Tibial artery (tissue), 4 donors: ENCODE measurements at regions not wholly inside any gene's neighbourhood (a gene's known extent, or its start where the extent isn't known, plus 50 kb on each side); places are given as distances from the start of the nearest gene placed in this dataset.

ENCODE experiments used
- DNase-seq, 2 donors: peaks; one replicate each; pipeline ENCODE4 v3.0.0-alpha.2; 2019
- H3K27ac ChIP-seq, 2 donors: fragments of 200-600 bp; sonication (generic) in 1 of 2; 1 replicate in 1 of 2; 2 replicates in 1 of 2; pipeline ENCODE4 v1.5.1; 2018 to 2019; ENCODE audit warnings: mild to moderate bottlenecking in 1 of 2
- H3K27me3 ChIP-seq, 2 donors: fragments of 200-600 bp; sonication (generic) in 1 of 2; one replicate each; pipeline versions ENCODE4 v1.5.1 to v1.6.0; 2016 to 2019
- H3K36me3 ChIP-seq, 3 donors: fragments of 200-600 bp; sonication (generic) in 2 of 3; one replicate each; pipeline ENCODE4 v1.5.1; 2016 to 2019; ENCODE audit warnings: mild to moderate bottlenecking in 2 of 3
- H3K4me1 ChIP-seq, 4 donors: fragments of 200-600 bp; sonication (generic) in 2 of 4; 1 replicate in 3 of 4; 2 replicates in 1 of 4; pipeline ENCODE4 v1.5.1; 2016 to 2019
- H3K4me3 ChIP-seq, 2 donors: fragments of 200-600 bp; sonication (generic) in 1 of 2; 1 replicate in 1 of 2; 2 replicates in 1 of 2; pipeline ENCODE4 v1.5.1; 2018 to 2019; ENCODE audit warnings: mild to moderate bottlenecking in 2 of 2
- H3K9me3 ChIP-seq, 3 donors: fragments of 200-600 bp; sonication (generic) in 1 of 3; one replicate each; pipeline ENCODE4 v1.5.1; 2016 to 2019
- intact Hi-C: fragments of 100-400 bp; cut with DNase I; formaldehyde crosslinking; loops from one replicate; pipeline ENCODE4 v1.15.0; 2023; ENCODE audit warnings: low total_unique reads
- TF ChIP-seq, protein P1 (sequence below), 2 experiments: fragments of 200-600 bp in 1 of 2; fragments of 450-650 bp in 1 of 2; IDR thresholded peaks; one replicate each; pipeline ENCODE4 v1.5.1; 2017 to 2019; ENCODE audit warnings: antibody characterized with exemption in 2 of 2, mild to moderate bottlenecking in 1 of 2, moderate library complexity in 1 of 2

- DNase-seq = no peak
- intact Hi-C loops = no loop called here
- no peaks in the 10 kb centered on the region for H3K36me3 ChIP-seq
- TF ChIP-seq, protein P1, sequence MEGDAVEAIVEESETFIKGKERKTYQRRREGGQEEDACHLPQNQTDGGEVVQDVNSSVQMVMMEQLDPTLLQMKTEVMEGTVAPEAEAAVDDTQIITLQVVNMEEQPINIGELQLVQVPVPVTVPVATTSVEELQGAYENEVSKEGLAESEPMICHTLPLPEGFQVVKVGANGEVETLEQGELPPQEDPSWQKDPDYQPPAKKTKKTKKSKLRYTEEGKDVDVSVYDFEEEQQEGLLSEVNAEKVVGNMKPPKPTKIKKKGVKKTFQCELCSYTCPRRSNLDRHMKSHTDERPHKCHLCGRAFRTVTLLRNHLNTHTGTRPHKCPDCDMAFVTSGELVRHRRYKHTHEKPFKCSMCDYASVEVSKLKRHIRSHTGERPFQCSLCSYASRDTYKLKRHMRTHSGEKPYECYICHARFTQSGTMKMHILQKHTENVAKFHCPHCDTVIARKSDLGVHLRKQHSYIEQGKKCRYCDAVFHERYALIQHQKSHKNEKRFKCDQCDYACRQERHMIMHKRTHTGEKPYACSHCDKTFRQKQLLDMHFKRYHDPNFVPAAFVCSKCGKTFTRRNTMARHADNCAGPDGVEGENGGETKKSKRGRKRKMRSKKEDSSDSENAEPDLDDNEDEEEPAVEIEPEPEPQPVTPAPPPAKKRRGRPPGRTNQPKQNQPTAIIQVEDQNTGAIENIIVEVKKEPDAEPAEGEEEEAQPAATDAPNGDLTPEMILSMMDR (IDR thresholded peaks at IDR 0.05) = no peak
- H3K9me3 ChIP-seq = no peaks in the 10 kb centered on the region
- peaks cover 0 to 5% (median 0%) of the 10 kb centered on the region in 4 donors for H3K4me1 ChIP-seq
- no peak overlapping the region for H3K27ac ChIP-seq
- H3K27me3 ChIP-seq = no peaks in the 10 kb centered on the region
- no peak overlapping the region for H3K4me3 ChIP-seq
Measured at GRCh38 chr7:113371416-113372043, 253.2 kb upstream of the SMIM30 start.

DNA sequence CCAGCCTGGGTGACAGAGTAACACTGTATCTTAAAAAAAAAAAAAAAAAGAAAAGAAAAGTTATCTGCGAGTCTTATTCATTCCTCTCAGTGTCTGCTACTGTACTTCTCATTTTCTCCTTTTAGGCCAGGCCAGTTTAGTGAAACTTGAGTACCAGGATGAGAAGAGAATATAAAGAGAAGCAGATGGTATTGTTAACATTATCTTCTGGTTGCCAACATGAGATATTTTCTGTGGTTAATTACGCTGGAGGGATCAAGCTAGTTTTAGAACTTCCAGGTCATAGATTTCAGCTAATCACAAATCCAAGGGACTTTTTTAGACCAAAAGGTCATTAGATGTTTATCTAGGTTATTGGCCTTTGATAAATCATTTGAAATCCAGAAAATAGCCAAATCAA, 252.6 kb upstream of the SMIM30 start:
- no peak overlapping the region for H3K4me3 ChIP-seq
- TF ChIP-seq, protein P1 (IDR thresholded peaks at IDR 0.05) = no peak
- H3K27ac ChIP-seq = no peak overlapping the region
- H3K36me3 ChIP-seq = no peaks in the 10 kb centered on the region
- peaks cover 0 to 5% (median 0%) of the 10 kb centered on the region in 4 donors for H3K4me1 ChIP-seq
- no peaks in the 10 kb centered on the region for H3K9me3 ChIP-seq
- no peak for DNase-seq
- intact Hi-C loops = no loop called here
- H3K27me3 ChIP-seq = no peaks in the 10 kb centered on the region

DNA sequence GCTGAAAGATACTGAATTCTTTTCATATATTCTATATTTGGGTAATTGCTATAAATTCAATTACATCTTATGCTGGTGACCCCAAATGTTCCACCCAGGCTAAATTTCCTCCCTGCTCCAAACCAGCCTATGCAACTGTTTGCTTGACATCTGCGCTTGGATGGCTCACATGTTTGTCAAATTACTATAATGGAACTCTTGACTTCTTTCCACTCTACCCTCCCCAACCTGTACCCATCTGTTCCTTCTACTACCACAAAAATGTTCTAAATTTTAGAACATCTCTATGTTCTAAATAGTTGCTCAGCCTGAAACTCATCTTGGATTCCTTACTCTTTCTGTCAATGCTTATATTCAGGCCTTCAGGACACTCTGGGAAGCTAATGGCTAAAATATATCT, 249.9 kb upstream of the SMIM30 start:
- Histone ChIP-seq H3K36me3 (no peaks in the 10 kb centered on the region), H3K4me1 (peaks cover 0 to 5% (median 0%) of the 10 kb centered on the region in 4 donors), H3K4me3 (no peak overlapping the region), H3K9me3 (no peaks in the 10 kb centered on the region), H3K27ac (no peak overlapping the region), H3K27me3 (no peaks in the 10 kb centered on the region)
- TF ChIP-seq, protein P1 (IDR thresholded peaks at IDR 0.05) = no peak
- no peak for DNase-seq
- intact Hi-C loops = no loop called here

GRCh38 chr7:113367041-113367586, 248.8 kb upstream of the SMIM30 start:
- DNase-seq = no peak
- H3K36me3 ChIP-seq = no peaks in the 10 kb centered on the region
- no peak overlapping the region for H3K4me3 ChIP-seq
- H3K9me3 ChIP-seq = no peaks in the 10 kb centered on the region
- H3K4me1 ChIP-seq = peaks cover 0 to 5% (median 0%) of the 10 kb centered on the region in 4 donors
- no peak overlapping the region for H3K27ac ChIP-seq
- intact Hi-C loops = no loop called here
- TF ChIP-seq, protein P1 (IDR thresholded peaks at IDR 0.05) = no peak
- H3K27me3 ChIP-seq = no peaks in the 10 kb centered on the region

DNA sequence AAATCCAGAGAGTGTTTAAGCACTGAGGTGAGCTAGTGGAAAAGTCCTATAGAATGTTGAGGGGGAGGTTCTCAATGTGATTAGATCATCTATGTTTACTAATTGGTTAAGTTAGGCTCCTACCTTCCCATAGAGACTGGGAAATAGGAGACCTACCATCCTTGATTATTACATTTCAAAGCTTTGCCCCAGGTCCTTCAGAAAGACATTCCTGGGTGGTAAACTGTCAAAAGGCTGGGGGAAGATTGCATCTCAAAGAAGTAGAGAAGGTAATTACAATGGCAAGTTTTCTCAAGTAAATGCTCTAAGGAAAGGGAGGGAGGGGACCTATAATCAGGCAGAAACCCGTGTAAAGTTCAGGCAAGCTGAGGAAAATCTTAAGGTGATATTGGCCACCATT, 247.8 kb upstream of the SMIM30 start:
- Histone ChIP-seq H3K27me3 (no peaks in the 10 kb centered on the region), H3K9me3 (no peaks in the 10 kb centered on the region)

More for the DNA sequence above, 247.8 kb upstream of the SMIM30 start:
- Histone ChIP-seq H3K4me1 (peaks cover 0 to 4% (median 0%) of the 10 kb centered on the region in 4 donors), H3K36me3 (no peaks in the 10 kb centered on the region), H3K4me3 (no peak overlapping the region), H3K27ac (no peak overlapping the region)
- TF ChIP-seq, protein P1 (IDR thresholded peaks at IDR 0.05) = no peak
- intact Hi-C loops = no loop called here
- DNase-seq = no peak
